CD14-positive monocyte (primary cell): ENCODE measurements at regions not wholly inside any gene's neighbourhood (a gene's known extent, or its start where the extent isn't known, plus 50 kb on each side); places are given as distances from the start of the nearest gene placed in this dataset.

Experiments used
- DNase-seq, 3 donors: peaks; one replicate each; pipeline ENCODE4 v3.0.0-alpha.2; 2011 to 2022
- H2AFZ ChIP-seq: 2 replicates; pipeline ENCODE4 v1.6.0; 2012; ENCODE audit warnings: mild to moderate bottlenecking, low read depth, low read length, inconsistent platforms; ENCODE audit not compliant: insufficient read depth, poor library complexity, severe bottlenecking
- H3K27ac ChIP-seq, 2 donors: 1 replicate in 1 of 2; 2 replicates in 1 of 2; pipeline ENCODE4 v1.5.1; 2012 to 2013; ENCODE audit warnings: low read length in 2 of 2, control low read depth in 1 of 2, inconsistent platforms in 1 of 2, low read depth in 1 of 2, mild to moderate bottlenecking in 1 of 2
- H3K27me3 ChIP-seq, 2 donors: one replicate each; pipeline versions ENCODE4 v1.6.0 to v1.6.1; 2011 to 2013; ENCODE audit warnings: low read length in 2 of 2; ENCODE audit not compliant: control insufficient read depth in 2 of 2, insufficient read depth in 2 of 2
- H3K36me3 ChIP-seq, 2 donors: replicated peaks in 1 of 2; 1 replicate in 1 of 2; 2 replicates in 1 of 2; pipeline versions ENCODE4 v1.5.1 to v1.6.1; 2012 to 2013; ENCODE audit warnings: low read length in 2 of 2, control low read depth in 1 of 2, inconsistent platforms in 1 of 2, mild to moderate bottlenecking in 1 of 2; ENCODE audit not compliant: insufficient read depth in 2 of 2, control insufficient read depth in 1 of 2
- H3K4me1 ChIP-seq, 2 donors: 1 replicate in 1 of 2; 2 replicates in 1 of 2; pipeline versions ENCODE4 v1.5.1 to v1.6.1; 2012 to 2013; ENCODE audit warnings: low read length in 2 of 2, control low read depth in 1 of 2, inconsistent platforms in 1 of 2, mild to moderate bottlenecking in 1 of 2, moderate library complexity in 1 of 2; ENCODE audit not compliant: insufficient read depth in 2 of 2, control insufficient read depth in 1 of 2
- H3K4me2 ChIP-seq: replicated peaks from 2 replicates; pipeline ENCODE3; 2012; ENCODE audit warnings: low read length, moderate library complexity, mild to moderate bottlenecking; ENCODE audit not compliant: poor library complexity, severe bottlenecking; ENCODE audit errors: extremely low read depth
- H3K4me3 ChIP-seq, 3 experiments: fragments of 200-600 bp in 1 of 3; sonication (generic) in 1 of 3; replicated peaks in 1 of 3; 1 replicate in 2 of 3; 2 replicates in 1 of 3; pipeline ENCODE4 v1.5.1; 2011 to 2013; ENCODE audit warnings: low read length in 3 of 3, mild to moderate bottlenecking in 3 of 3, control low read depth in 2 of 3, low read depth in 2 of 3, inconsistent platforms in 1 of 3, moderate library complexity in 1 of 3
- H3K79me2 ChIP-seq: 2 replicates; pipeline ENCODE4 v1.6.0; 2012; ENCODE audit warnings: mild to moderate bottlenecking, control low read depth, inconsistent platforms, low read length, moderate library complexity; ENCODE audit not compliant: insufficient read depth
- H3K9ac ChIP-seq: 2 replicates; pipeline ENCODE4 v1.6.0; 2017; ENCODE audit warnings: low read length, mild to moderate bottlenecking; ENCODE audit not compliant: insufficient read depth, poor library complexity, severe bottlenecking
- H3K9me3 ChIP-seq, 2 donors: replicated peaks in 1 of 2; 1 replicate in 1 of 2; 2 replicates in 1 of 2; pipeline versions ENCODE4 v1.5.1 to v1.6.1; 2012 to 2013; ENCODE audit warnings: low read length in 2 of 2, control low read depth in 1 of 2; ENCODE audit not compliant: control insufficient read depth in 1 of 2, insufficient read depth in 1 of 2
- H4K20me1 ChIP-seq: 2 replicates; pipeline ENCODE4 v1.6.0; 2012; ENCODE audit warnings: mild to moderate bottlenecking, low read length, control low read depth, moderate library complexity; ENCODE audit not compliant: insufficient read depth
- H3K27ac Mint-ChIP-seq, 7 donors: one replicate each; pipeline ENCODE4 v1.8.0; 2020; ENCODE audit warnings: mild to moderate bottlenecking in 7 of 7, mixed read lengths in 7 of 7, moderate library complexity in 6 of 7, inconsistent platforms in 2 of 7
- H3K27me3 Mint-ChIP-seq, 3 donors: one replicate each; pipeline ENCODE4 v1.8.0; 2021 to 2022; ENCODE audit warnings: low read depth in 3 of 3, mild to moderate bottlenecking in 3 of 3, mixed read lengths in 3 of 3, moderate library complexity in 3 of 3, inconsistent platforms in 1 of 3
- H3K36me3 Mint-ChIP-seq, 2 donors: one replicate each; pipeline ENCODE4 v1.8.0; 2020; ENCODE audit warnings: mixed read lengths in 2 of 2, inconsistent platforms in 1 of 2, mild to moderate bottlenecking in 1 of 2
- H3K4me1 Mint-ChIP-seq: one replicate; pipeline ENCODE4 v1.8.0; 2020; ENCODE audit warnings: mild to moderate bottlenecking, mixed read lengths
- H3K4me3 Mint-ChIP-seq, 2 donors: one replicate each; pipeline ENCODE4 v1.8.0; 2020; ENCODE audit warnings: mild to moderate bottlenecking in 2 of 2, mixed read lengths in 2 of 2, moderate library complexity in 1 of 2
- H3K9me3 Mint-ChIP-seq, 7 donors: one replicate each; pipeline ENCODE4 v1.8.0; 2020 to 2022; ENCODE audit warnings: mixed read lengths in 7 of 7, mild to moderate bottlenecking in 6 of 7, moderate library complexity in 6 of 7, inconsistent platforms in 2 of 7
- WGBS: methylation state at CpG from one replicate; pipeline ENCODE4 v1.1.5; 2013; ENCODE audit warnings: missing lambda C conversion rate; ENCODE audit not compliant: insufficient coverage; 5-methylcytosine and 5-hydroxymethylcytosine counted together
- intact Hi-C, 2 donors: fragments of 100-400 bp; cut with micrococcal nuclease; formaldehyde crosslinking; loops; one replicate each; pipeline versions ENCODE4 v1.15.0 to v1.15.1; 2023
- TF ChIP-seq, protein P1 (sequence below): fragments of 200-600 bp; IDR thresholded peaks from one replicate; pipeline ENCODE4 v1.8.0; 2022; ENCODE audit warnings: antibody characterized with exemption, mild to moderate bottlenecking

DNA sequence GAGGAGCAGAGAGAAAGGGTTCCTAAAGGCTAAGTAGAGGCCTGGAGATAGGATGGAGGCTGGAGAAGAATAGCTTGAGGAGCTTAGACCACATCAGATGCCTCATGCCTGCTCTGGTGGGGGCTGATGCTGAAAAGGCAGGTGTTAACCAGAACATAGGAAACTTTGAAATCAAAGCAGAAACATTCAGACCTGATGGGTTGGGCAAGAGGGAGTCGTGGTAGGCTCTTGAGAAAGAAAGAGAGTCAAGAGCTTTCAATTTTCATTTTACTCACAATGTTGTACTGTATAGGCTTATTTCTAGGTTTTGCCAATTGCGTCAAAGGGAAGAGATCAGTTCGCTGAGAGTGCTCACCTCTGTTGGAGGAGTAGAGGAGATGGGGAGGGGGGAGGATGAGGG is 406.6 kb upstream of the SALL1 start:
- no peaks in the 10 kb centered on the region for H4K20me1 ChIP-seq
- H3K4me3 ChIP-seq, result no peak overlapping the region
- 93% methylated on average over 2 of the region's 3 CpGs for WGBS
- no peak overlapping the region for H3K27ac Mint-ChIP-seq
- H3K4me3 Mint-ChIP-seq, result no peak overlapping the region
- H3K4me1 Mint-ChIP-seq, result no peaks in the 10 kb centered on the region
- H3K36me3 Mint-ChIP-seq, result no peaks in the 10 kb centered on the region
- no peaks in the 10 kb centered on the region for H3K27me3 ChIP-seq
- intact Hi-C loops, result no loop called here
- no peak overlapping the region for H2AFZ ChIP-seq
- H3K79me2 ChIP-seq, result no peaks in the 10 kb centered on the region
- H3K9ac ChIP-seq, result no peak overlapping the region
- H3K27ac ChIP-seq, result no peak overlapping the region
- H3K4me1 ChIP-seq, result no peaks in the 10 kb centered on the region
- no peaks in the 10 kb centered on the region for H3K36me3 ChIP-seq
- H3K27me3 Mint-ChIP-seq, result no peaks in the 10 kb centered on the region
- DNase-seq, result no peak
- H3K9me3 ChIP-seq, result peaks cover 0 to 5% of the 10 kb centered on the region in 2 donors
- peaks cover 0 to 12% (median 2%) of the 10 kb centered on the region in 7 donors for H3K9me3 Mint-ChIP-seq
- no peak overlapping the region for H3K4me2 ChIP-seq
- TF ChIP-seq, protein P1, sequence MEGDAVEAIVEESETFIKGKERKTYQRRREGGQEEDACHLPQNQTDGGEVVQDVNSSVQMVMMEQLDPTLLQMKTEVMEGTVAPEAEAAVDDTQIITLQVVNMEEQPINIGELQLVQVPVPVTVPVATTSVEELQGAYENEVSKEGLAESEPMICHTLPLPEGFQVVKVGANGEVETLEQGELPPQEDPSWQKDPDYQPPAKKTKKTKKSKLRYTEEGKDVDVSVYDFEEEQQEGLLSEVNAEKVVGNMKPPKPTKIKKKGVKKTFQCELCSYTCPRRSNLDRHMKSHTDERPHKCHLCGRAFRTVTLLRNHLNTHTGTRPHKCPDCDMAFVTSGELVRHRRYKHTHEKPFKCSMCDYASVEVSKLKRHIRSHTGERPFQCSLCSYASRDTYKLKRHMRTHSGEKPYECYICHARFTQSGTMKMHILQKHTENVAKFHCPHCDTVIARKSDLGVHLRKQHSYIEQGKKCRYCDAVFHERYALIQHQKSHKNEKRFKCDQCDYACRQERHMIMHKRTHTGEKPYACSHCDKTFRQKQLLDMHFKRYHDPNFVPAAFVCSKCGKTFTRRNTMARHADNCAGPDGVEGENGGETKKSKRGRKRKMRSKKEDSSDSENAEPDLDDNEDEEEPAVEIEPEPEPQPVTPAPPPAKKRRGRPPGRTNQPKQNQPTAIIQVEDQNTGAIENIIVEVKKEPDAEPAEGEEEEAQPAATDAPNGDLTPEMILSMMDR, result no peak

DNA sequence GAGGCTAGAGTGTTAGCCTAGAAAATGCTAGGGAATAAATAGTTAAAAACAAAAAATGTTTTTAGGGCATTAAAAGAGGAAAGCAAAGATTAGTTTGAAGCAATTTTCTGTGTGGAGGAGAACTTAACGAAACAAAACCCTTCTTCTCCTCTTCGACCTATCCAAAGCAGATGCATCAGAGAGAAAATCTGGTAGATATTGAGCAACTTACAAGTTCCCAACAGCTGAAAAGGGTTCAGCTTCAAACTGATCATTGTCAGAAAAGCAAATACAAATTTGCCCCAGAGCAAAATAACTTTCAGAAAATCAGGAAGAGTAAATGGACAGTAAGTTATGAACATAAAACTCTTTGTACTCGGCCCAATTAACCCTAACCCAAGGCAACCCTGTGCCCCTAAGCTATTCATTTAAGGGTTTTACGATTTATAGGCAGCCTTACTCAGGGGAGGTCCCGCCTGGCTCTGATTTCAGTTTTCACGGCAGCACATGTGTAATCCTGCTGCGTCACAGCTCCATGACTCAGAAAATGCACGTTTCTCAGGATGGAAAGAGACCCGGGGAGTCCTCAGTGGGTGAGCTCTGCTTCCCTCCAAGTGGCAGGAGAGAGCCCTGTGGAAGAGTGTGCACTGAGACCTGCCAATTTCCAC is 405.7 kb upstream of the SALL1 start:
- Histone ChIP-seq H3K27me3 (no peaks in the 10 kb centered on the region), H3K9me3 (no peaks in the 10 kb centered on the region), H3K4me3 (no peak overlapping the region), H3K9ac (no peak overlapping the region), H4K20me1 (no peaks in the 10 kb centered on the region), H3K27ac (no peak overlapping the region), H3K79me2 (no peaks in the 10 kb centered on the region), H3K36me3 (no peaks in the 10 kb centered on the region), H3K4me2 (no peak overlapping the region), H2AFZ (no peak overlapping the region), H3K4me1 (no peaks in the 10 kb centered on the region)
- Mint-ChIP-seq H3K4me3 (no peak overlapping the region), H3K27me3 (no peaks in the 10 kb centered on the region), H3K4me1 (no peaks in the 10 kb centered on the region), H3K9me3 (peaks cover 0 to 14% (median 2%) of the 10 kb centered on the region in 7 donors), H3K36me3 (no peaks in the 10 kb centered on the region), H3K27ac (peak overlapping the region in 1 of 7 donors; percentile 41)
- no peak for DNase-seq
- intact Hi-C loops, result no loop called here
- TF ChIP-seq, protein P1, result no peak
- WGBS, result 77% methylated on average over 6 of the region's 9 CpGs
